Duodenal mucosa (tissue), 2 donors: ENCODE measurements at regions not wholly inside any gene's neighbourhood (a gene's known extent, or its start where the extent isn't known, plus 50 kb on each side); places are given as distances from the start of the nearest gene placed in this dataset.
"Not testable (repeated sequence)": the region's sequence is repeated elsewhere in the genome, so short reads cannot be mapped to it uniquely, and the experiment has no call there.

ENCODE experiments used
- H3K27ac ChIP-seq: one replicate; pipeline ENCODE4 v1.7.0; 2013; ENCODE audit warnings: low read depth, low read length
- H3K27me3 ChIP-seq, 2 donors: one replicate each; pipeline ENCODE4 v1.7.0; 2013; ENCODE audit warnings: low read length in 2 of 2, control low read depth in 1 of 2; ENCODE audit not compliant: insufficient read depth in 2 of 2, control insufficient read depth in 1 of 2
- H3K36me3 ChIP-seq, 2 donors: one replicate each; pipeline ENCODE4 v1.7.0; 2013; ENCODE audit warnings: low read length in 2 of 2, control low read depth in 1 of 2; ENCODE audit not compliant: insufficient read depth in 2 of 2, control insufficient read depth in 1 of 2
- H3K4me1 ChIP-seq, 2 donors: one replicate each; pipeline ENCODE4 v1.7.0; 2013; ENCODE audit warnings: low read length in 2 of 2, control low read depth in 1 of 2; ENCODE audit not compliant: insufficient read depth in 2 of 2, control insufficient read depth in 1 of 2
- H3K4me3 ChIP-seq, 2 donors: one replicate each; pipeline ENCODE4 v1.7.0; 2013; ENCODE audit warnings: low read length in 2 of 2, low read depth in 1 of 2
- H3K9ac ChIP-seq, 2 donors: one replicate each; pipeline ENCODE4 v1.7.0; 2013; ENCODE audit warnings: low read length in 2 of 2, low read depth in 1 of 2
- H3K9me3 ChIP-seq, 2 donors: one replicate each; pipeline ENCODE4 v1.7.0; 2013; ENCODE audit warnings: low read length in 2 of 2, control low read depth in 1 of 2; ENCODE audit not compliant: control insufficient read depth in 1 of 2

GRCh38 chr4:20015636-20016224 is 236.0 kb upstream of the SLIT2 start:
- Histone ChIP-seq H3K27me3 (no peaks in the 10 kb centered on the region), H3K4me1 (no peaks in the 10 kb centered on the region), H3K27ac (no peak overlapping the region), H3K9me3 (no peaks in the 10 kb centered on the region), H3K36me3 (no peaks in the 10 kb centered on the region), H3K9ac (no peak overlapping the region), H3K4me3 (no peak overlapping the region)

DNA sequence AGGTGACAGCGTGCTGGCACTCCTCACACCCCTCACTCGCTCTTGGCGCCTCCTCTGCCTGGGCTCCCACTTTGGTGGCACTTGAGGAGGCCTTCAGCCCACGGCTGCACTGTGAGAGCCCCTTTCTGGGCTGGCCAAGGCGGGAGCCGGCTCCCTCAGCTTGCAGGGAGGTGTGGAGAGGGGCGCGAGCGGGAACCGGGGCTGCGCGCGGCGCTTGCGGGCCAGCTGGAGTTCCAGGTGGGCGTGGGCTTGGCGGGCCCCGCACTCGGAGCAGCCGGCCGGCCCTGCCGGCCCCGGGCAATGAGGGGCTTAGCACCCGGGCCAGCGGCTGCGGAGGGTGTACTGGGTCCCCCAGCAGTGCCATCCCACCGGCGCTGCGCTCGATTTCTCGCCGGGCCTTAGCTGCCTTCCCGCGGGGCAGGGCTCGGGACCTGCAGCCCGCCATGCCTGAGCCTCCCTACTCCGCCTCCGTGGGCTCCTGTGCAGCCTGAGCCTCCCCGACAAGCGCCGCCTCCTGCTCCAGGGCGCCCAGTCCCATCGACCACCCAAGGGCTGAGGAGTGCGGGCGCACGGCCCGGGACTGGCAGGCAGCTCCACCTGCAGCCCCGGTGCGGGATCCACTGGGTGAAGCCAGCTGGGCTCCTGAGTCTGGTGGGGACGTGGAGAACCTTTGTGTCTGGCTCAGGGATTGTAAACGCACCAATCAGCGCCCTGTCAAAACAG is 247.7 kb upstream of the SLIT2 start:
- not testable (repeated sequence) for H3K4me1 ChIP-seq, H3K27me3 ChIP-seq, H3K9ac ChIP-seq, H3K27ac ChIP-seq, H3K4me3 ChIP-seq, H3K9me3 ChIP-seq, H3K36me3 ChIP-seq

- Histone ChIP-seq H3K27ac (no peak overlapping the region), H3K4me1 (no peaks in the 10 kb centered on the region), H3K9me3 (no peaks in the 10 kb centered on the region), H3K9ac (no peak overlapping the region), H3K36me3 (no peaks in the 10 kb centered on the region), H3K4me3 (no peak overlapping the region), H3K27me3 (no peaks in the 10 kb centered on the region)
Observed at GRCh38 chr4:19999775-20000414, 251.8 kb upstream of the SLIT2 start.

GRCh38 chr4:19999276-19999675 is 252.4 kb upstream of the SLIT2 start:
- H3K9me3 ChIP-seq: no peaks in the 10 kb centered on the region
- H3K36me3 ChIP-seq: no peaks in the 10 kb centered on the region
- H3K9ac ChIP-seq: no peak overlapping the region
- H3K27ac ChIP-seq: no peak overlapping the region
- H3K4me1 ChIP-seq: no peaks in the 10 kb centered on the region
- no peaks in the 10 kb centered on the region for H3K27me3 ChIP-seq
- H3K4me3 ChIP-seq: no peak overlapping the region

GRCh38 chr4:19993242-19993641 is 258.5 kb upstream of the SLIT2 start:
- H3K4me3 ChIP-seq: no peak overlapping the region
- no peaks in the 10 kb centered on the region for H3K4me1 ChIP-seq
- no peaks in the 10 kb centered on the region for H3K36me3 ChIP-seq
- no peaks in the 10 kb centered on the region for H3K27me3 ChIP-seq
- no peak overlapping the region for H3K9ac ChIP-seq
- no peak overlapping the region for H3K27ac ChIP-seq
- no peaks in the 10 kb centered on the region for H3K9me3 ChIP-seq

- Histone ChIP-seq H3K9me3 (no peaks in the 10 kb centered on the region), H3K4me1 (no peaks in the 10 kb centered on the region), H3K27me3 (no peaks in the 10 kb centered on the region), H3K4me3 (no peak overlapping the region), H3K36me3 (no peaks in the 10 kb centered on the region), H3K9ac (no peak overlapping the region), H3K27ac (no peak overlapping the region)
Observed at GRCh38 chr4:19992471-19993093, 259.1 kb upstream of the SLIT2 start.

GRCh38 chr4:19987746-19988145 is 264.0 kb upstream of the SLIT2 start:
- Histone ChIP-seq H3K4me3 (no peak overlapping the region), H3K27me3 (no peaks in the 10 kb centered on the region), H3K9ac (no peak overlapping the region), H3K4me1 (no peaks in the 10 kb centered on the region), H3K9me3 (no peaks in the 10 kb centered on the region), H3K27ac (no peak overlapping the region), H3K36me3 (no peaks in the 10 kb centered on the region)

DNA sequence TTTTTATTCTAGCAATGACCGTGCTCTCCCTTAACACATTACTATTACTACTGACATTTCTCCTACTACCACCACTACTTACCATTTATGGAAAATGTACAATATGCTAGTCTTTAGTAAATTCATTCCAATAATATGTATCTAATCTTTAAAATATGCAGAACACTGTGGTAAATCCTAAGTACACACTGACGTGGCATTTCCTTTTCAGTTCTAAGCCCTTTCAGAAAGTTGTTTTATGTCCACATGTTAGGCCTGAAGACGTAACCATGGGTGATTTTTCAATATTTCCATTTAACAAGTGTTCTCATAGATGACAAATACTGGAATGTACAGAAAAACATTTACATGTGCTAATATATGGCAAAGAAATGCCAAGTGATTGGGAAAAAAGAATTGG is 268.6 kb upstream of the SLIT2 start:
- Histone ChIP-seq H3K4me3 (no peak overlapping the region), H3K9me3 (peaks cover 0 to 6% of the 10 kb centered on the region in 2 donors), H3K27ac (no peak overlapping the region), H3K36me3 (no peaks in the 10 kb centered on the region), H3K27me3 (no peaks in the 10 kb centered on the region), H3K4me1 (no peaks in the 10 kb centered on the region), H3K9ac (no peak overlapping the region)

GRCh38 chr4:19982556-19982955 is 269.1 kb upstream of the SLIT2 start:
- no peak overlapping the region for H3K9ac ChIP-seq
- peaks cover 2 to 6% of the 10 kb centered on the region in 2 donors for H3K9me3 ChIP-seq
- no peak overlapping the region for H3K27ac ChIP-seq
- H3K4me3 ChIP-seq: no peak overlapping the region
- no peaks in the 10 kb centered on the region for H3K27me3 ChIP-seq
- H3K4me1 ChIP-seq: no peaks in the 10 kb centered on the region
- no peaks in the 10 kb centered on the region for H3K36me3 ChIP-seq

- Histone ChIP-seq H3K36me3 (no peaks in the 10 kb centered on the region), H3K9ac (no peak overlapping the region), H3K27me3 (no peaks in the 10 kb centered on the region), H3K4me3 (no peak overlapping the region), H3K27ac (no peak overlapping the region), H3K4me1 (no peaks in the 10 kb centered on the region), H3K9me3 (peaks cover 0 to 4% of the 10 kb centered on the region in 2 donors)
Observed at GRCh38 chr4:19971829-19972228, 279.9 kb upstream of the SLIT2 start.
